ENCODE measurements at regions not wholly inside any gene's neighbourhood (a gene's known extent, or its start where the extent isn't known, plus 50 kb on each side); places are given as distances from the start of the nearest gene placed in this dataset.

GRCh38 chr14:96638041-96638855, 136.1 kb downstream of the PAPOLA start:
- no peak for DNase-seq (ENCODE audit: low spot score)

- DNase-seq (ENCODE audit: low spot score), result no peak
Measured at GRCh38 chr14:96639550-96639949, 137.4 kb downstream of the PAPOLA start.

GRCh38 chr14:96648506-96649326, 146.5 kb downstream of the PAPOLA start:
- DNase-seq (ENCODE audit: low spot score), result no peak

GRCh38 chr14:96649327-96649601, 147.1 kb downstream of the PAPOLA start:
- DNase-seq (ENCODE audit: low spot score), result no peak

- DNase-seq (ENCODE audit: low spot score), result no peak
Measured at GRCh38 chr14:96653597-96653996, 143.6 kb upstream of the VRK1 start.

- DNase-seq (ENCODE audit: low spot score), result no peak
Measured at GRCh38 chr14:96658611-96659010, 138.6 kb upstream of the VRK1 start.

- no peak for DNase-seq (ENCODE audit: low spot score)
Measured at GRCh38 chr14:96660123-96660522, 137.1 kb upstream of the VRK1 start.

- DNase-seq (ENCODE audit: low spot score), result no peak
Measured at GRCh38 chr14:96660667-96661066, 136.5 kb upstream of the VRK1 start.

- DNase-seq (ENCODE audit: low spot score), result no peak
Measured at GRCh38 chr14:96661244-96661969, 135.8 kb upstream of the VRK1 start.

- no peak for DNase-seq (ENCODE audit: low spot score)
Measured at GRCh38 chr14:96662116-96662970, 134.8 kb upstream of the VRK1 start.

GRCh38 chr14:96663076-96663475, 134.1 kb upstream of the VRK1 start:
- no peak for DNase-seq (ENCODE audit: low spot score)

- DNase-seq (ENCODE audit: low spot score), result no peak
Measured at GRCh38 chr14:96663491-96664067, 133.6 kb upstream of the VRK1 start.

GRCh38 chr14:96666088-96666487, 131.1 kb upstream of the VRK1 start:
- no peak for DNase-seq (ENCODE audit: low spot score)

- no peak for DNase-seq (ENCODE audit: low spot score)
Measured at GRCh38 chr14:96670391-96670790, 126.8 kb upstream of the VRK1 start.

GRCh38 chr14:96671218-96671617, 126.0 kb upstream of the VRK1 start:
- DNase-seq (ENCODE audit: low spot score), result no peak

- DNase-seq (ENCODE audit: low spot score), result no peak
Measured at GRCh38 chr14:96673706-96674105, 123.5 kb upstream of the VRK1 start.

GRCh38 chr14:96674121-96674520, 123.1 kb upstream of the VRK1 start:
- no peak for DNase-seq (ENCODE audit: low spot score)

GRCh38 chr14:96676166-96676565, 121.0 kb upstream of the VRK1 start:
- DNase-seq (ENCODE audit: low spot score), result no peak

GRCh38 chr14:96681829-96682228, 115.4 kb upstream of the VRK1 start:
- DNase-seq (ENCODE audit: low spot score), result no peak

- DNase-seq (ENCODE audit: low spot score), result no peak
Measured at GRCh38 chr14:96682401-96682800, 114.8 kb upstream of the VRK1 start.

GRCh38 chr14:96683562-96684289, 113.5 kb upstream of the VRK1 start:
- DNase-seq (ENCODE audit: low spot score), result no peak

All from hepatic stellate cell (primary cell).